HG02588 (cell line): ENCODE measurements at regions not wholly inside any gene's neighbourhood (a gene's known extent, or its start where the extent isn't known, plus 50 kb on each side); places are given as distances from the start of the nearest gene placed in this dataset.

Source experiments
- ATAC-seq: cut with Tn5 transposase; IDR thresholded peaks from one replicate; pipeline ENCODE4 v1.9.1; 2021; ENCODE audit warnings: mild to moderate bottlenecking, moderate library complexity; ENCODE audit not compliant: unreplicated experiment

GRCh38 chr5:135236228-135236907, 162.7 kb downstream of the MACROH2A1 start:
- no peak for ATAC-seq

- ATAC-seq, result no peak
Observed at GRCh38 chr5:135235551-135236227, 163.3 kb downstream of the MACROH2A1 start.

GRCh38 chr5:135234666-135235401, 164.2 kb downstream of the MACROH2A1 start:
- no peak for ATAC-seq

GRCh38 chr5:135234242-135234641, 164.8 kb downstream of the MACROH2A1 start:
- no peak for ATAC-seq

GRCh38 chr5:135233477-135233876, 165.6 kb downstream of the MACROH2A1 start:
- no peak for ATAC-seq

- ATAC-seq, result no peak
Observed at GRCh38 chr5:135232958-135233357, 166.1 kb downstream of the MACROH2A1 start.

GRCh38 chr5:135231289-135231688, 167.7 kb downstream of the MACROH2A1 start:
- ATAC-seq, result no peak

- no peak for ATAC-seq
Observed at GRCh38 chr5:135230251-135230925, 168.6 kb downstream of the MACROH2A1 start.

- ATAC-seq, result no peak
Observed at GRCh38 chr5:135229679-135230132, 169.3 kb downstream of the MACROH2A1 start.

- ATAC-seq, result no peak
Observed at GRCh38 chr5:135229122-135229521, 169.9 kb downstream of the MACROH2A1 start.

- ATAC-seq, result no peak
Observed at GRCh38 chr5:135228222-135228621, 170.8 kb downstream of the MACROH2A1 start.

- ATAC-seq, result no peak
Observed at GRCh38 chr5:135227064-135228022, 171.7 kb downstream of the MACROH2A1 start.

- ATAC-seq, result no peak
Observed at GRCh38 chr5:135225856-135226560, 173.0 kb downstream of the MACROH2A1 start.

- ATAC-seq, result no peak
Observed at GRCh38 chr5:135223891-135224625, 175.0 kb downstream of the MACROH2A1 start.

GRCh38 chr5:135223404-135223803, 175.6 kb downstream of the MACROH2A1 start:
- ATAC-seq, result no peak

GRCh38 chr5:135222771-135223170, 176.3 kb downstream of the MACROH2A1 start:
- no peak for ATAC-seq

GRCh38 chr5:135222171-135222681, 176.8 kb downstream of the MACROH2A1 start:
- no peak for ATAC-seq

- no peak for ATAC-seq
Observed at GRCh38 chr5:135221696-135222095, 177.3 kb downstream of the MACROH2A1 start.

GRCh38 chr5:135221187-135221473, 177.9 kb downstream of the MACROH2A1 start:
- no peak for ATAC-seq
